Thoracic aorta (tissue), 2 donors: ENCODE measurements at regions not wholly inside any gene's neighbourhood (a gene's known extent, or its start where the extent isn't known, plus 50 kb on each side); places are given as distances from the start of the nearest gene placed in this dataset.

Source experiments
- ATAC-seq: fragments of 150-250 bp; one replicate; pipeline ENCODE4 v1.8.0; 2017; ENCODE audit warnings: low read depth; ENCODE audit not compliant: insufficient number of reproducible peaks, low FRiP score
- DNase-seq: peaks from one replicate; pipeline ENCODE4 v3.0.0-alpha.2; 2020; ENCODE audit warnings: low spot score
- H3K27ac ChIP-seq, 2 donors: fragments of 200-600 bp; sonication (generic); 1 replicate in 1 of 2; 2 replicates in 1 of 2; pipeline ENCODE4 v1.5.1; 2016; ENCODE audit warnings: mild to moderate bottlenecking in 2 of 2, moderate library complexity in 2 of 2
- H3K27me3 ChIP-seq: fragments of 200-600 bp; sonication (generic); replicated peaks from 2 replicates; pipeline ENCODE4 v1.6.0; 2016; ENCODE audit warnings: mild to moderate bottlenecking; ENCODE audit not compliant: insufficient read depth
- H3K36me3 ChIP-seq: fragments of 200-600 bp; sonication (generic); one replicate; pipeline ENCODE4 v1.5.1; 2016
- H3K4me1 ChIP-seq, 2 donors: fragments of 200-600 bp; sonication (generic); 1 replicate in 1 of 2; 2 replicates in 1 of 2; pipeline versions ENCODE4 v1.5.1 to v1.6.0; 2016; ENCODE audit warnings: low read depth in 2 of 2, mild to moderate bottlenecking in 1 of 2; ENCODE audit not compliant: control insufficient read depth in 1 of 2
- H3K4me3 ChIP-seq: fragments of 200-600 bp; sonication (generic); 2 replicates; pipeline ENCODE4 v1.5.1; 2016; ENCODE audit warnings: mild to moderate bottlenecking
- H3K9me3 ChIP-seq: fragments of 200-600 bp; sonication (generic); 2 replicates; pipeline ENCODE4 v1.5.1; 2016
- TF ChIP-seq, protein P1 (sequence below): fragments of 200-600 bp; sonication (generic); IDR thresholded peaks from one replicate; pipeline ENCODE4 v1.5.1; 2019; ENCODE audit warnings: antibody characterized with exemption

DNA sequence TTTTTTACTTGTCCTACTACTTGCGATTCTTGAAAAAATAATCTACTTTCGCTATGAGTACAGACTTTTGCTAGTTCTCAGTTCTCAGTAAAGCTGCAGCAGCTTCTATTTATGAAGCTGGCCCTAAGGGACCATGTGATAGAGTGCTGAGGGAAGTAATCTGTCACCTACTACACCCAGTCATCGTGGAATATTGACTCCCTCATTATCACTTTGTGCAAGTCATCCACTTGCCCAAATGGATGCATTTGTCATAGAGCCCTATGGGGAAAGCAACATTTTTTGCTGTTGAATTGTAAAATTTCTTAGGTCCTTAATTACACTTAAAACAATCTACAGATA is 1919.8 kb downstream of the SUCLG1 start:
- no peaks in the 10 kb centered on the region for H3K36me3 ChIP-seq
- no peak overlapping the region for H3K4me3 ChIP-seq
- H3K27me3 ChIP-seq, result no peaks in the 10 kb centered on the region
- H3K9me3 ChIP-seq, result no peaks in the 10 kb centered on the region
- H3K4me1 ChIP-seq, result no peaks in the 10 kb centered on the region
- no peak for ATAC-seq
- H3K27ac ChIP-seq, result no peak overlapping the region
- DNase-seq, result no peak
- TF ChIP-seq, protein P1, sequence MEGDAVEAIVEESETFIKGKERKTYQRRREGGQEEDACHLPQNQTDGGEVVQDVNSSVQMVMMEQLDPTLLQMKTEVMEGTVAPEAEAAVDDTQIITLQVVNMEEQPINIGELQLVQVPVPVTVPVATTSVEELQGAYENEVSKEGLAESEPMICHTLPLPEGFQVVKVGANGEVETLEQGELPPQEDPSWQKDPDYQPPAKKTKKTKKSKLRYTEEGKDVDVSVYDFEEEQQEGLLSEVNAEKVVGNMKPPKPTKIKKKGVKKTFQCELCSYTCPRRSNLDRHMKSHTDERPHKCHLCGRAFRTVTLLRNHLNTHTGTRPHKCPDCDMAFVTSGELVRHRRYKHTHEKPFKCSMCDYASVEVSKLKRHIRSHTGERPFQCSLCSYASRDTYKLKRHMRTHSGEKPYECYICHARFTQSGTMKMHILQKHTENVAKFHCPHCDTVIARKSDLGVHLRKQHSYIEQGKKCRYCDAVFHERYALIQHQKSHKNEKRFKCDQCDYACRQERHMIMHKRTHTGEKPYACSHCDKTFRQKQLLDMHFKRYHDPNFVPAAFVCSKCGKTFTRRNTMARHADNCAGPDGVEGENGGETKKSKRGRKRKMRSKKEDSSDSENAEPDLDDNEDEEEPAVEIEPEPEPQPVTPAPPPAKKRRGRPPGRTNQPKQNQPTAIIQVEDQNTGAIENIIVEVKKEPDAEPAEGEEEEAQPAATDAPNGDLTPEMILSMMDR, result no peak

DNA sequence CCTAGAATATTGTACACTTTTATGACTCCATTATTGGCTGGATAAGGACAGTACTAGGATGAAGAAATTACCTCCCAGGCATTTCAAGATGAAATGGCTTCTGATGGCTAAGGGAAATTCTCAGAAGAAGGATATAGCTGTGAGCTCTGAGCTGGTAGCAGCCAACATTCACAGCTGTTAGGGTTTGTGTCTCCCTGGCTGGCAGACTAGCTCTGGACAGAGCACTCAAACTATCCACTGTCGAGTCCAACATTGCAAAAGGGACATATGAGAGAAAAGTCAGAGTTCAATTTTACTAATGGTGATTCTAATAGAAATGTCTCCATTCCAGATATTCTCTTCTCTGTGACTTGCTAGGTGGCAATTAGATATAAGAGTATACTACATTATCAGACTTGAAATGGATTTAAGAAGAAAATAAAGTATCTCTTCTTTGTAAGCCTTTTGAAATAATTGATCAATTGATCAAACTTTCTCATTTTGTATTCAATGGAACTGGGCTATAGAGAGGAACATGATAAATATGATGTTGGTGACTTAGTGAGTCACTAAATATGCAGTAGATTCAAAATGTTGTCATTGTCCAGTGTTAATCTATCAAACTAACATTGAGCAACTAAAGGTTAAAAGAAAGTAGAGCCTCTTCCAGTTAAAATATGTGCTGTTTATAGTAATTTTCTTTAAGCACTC is 1920.3 kb downstream of the SUCLG1 start:
- Histone ChIP-seq H3K9me3 (no peaks in the 10 kb centered on the region), H3K27me3 (no peaks in the 10 kb centered on the region), H3K27ac (no peak overlapping the region), H3K4me3 (no peak overlapping the region), H3K4me1 (no peaks in the 10 kb centered on the region), H3K36me3 (no peaks in the 10 kb centered on the region)
- ATAC-seq (no peak), DNase-seq (no peak)
- TF ChIP-seq, protein P1, result no peak

DNA sequence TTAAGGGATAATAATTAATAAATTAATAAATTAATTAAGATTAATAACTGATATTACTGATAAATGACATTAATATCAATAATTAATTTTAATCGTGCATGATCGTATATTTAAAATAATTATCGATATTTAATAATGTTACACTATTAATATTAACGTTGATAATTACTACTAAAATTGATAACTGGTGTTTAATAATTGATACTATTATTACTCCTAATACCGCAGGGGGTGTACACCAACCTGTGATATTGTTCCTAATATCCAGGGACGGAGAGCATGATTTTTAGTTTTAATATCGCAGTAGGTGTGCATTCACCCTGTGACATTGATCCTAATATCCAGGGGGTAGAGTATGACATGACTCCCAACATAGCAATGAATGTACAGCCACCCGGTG is 1930.8 kb downstream of the SUCLG1 start:
- H3K27me3 ChIP-seq, result no peaks in the 10 kb centered on the region
- no peaks in the 10 kb centered on the region for H3K9me3 ChIP-seq
- H3K4me1 ChIP-seq, result no peaks in the 10 kb centered on the region
- no peak overlapping the region for H3K27ac ChIP-seq
- no peaks in the 10 kb centered on the region for H3K36me3 ChIP-seq
- H3K4me3 ChIP-seq, result no peak overlapping the region
- ATAC-seq (no peak), DNase-seq (no peak)
- TF ChIP-seq, protein P1, result no peak

DNA sequence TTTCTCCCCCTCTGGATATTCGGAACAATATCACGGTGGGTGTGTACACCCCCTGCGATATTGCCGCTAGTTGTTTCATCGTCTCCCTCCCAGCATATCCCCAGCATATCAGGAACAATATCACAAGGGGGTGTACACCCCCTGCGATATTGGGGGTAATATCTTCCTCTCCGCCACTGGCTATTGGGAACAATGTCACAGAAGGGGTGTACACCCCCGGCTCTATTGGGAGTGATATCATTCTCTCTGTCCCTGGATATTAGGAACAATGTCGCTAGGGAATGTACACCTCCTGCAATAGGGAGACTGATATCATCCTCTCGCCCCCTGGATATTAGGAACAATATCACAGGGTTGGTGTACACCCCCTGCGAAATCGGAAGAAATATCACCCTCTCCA is 1932.0 kb downstream of the SUCLG1 start:
- DNase-seq (no peak), ATAC-seq (no peak)
- no peak overlapping the region for H3K27ac ChIP-seq
- TF ChIP-seq, protein P1, result no peak
- H3K9me3 ChIP-seq, result no peaks in the 10 kb centered on the region
- no peaks in the 10 kb centered on the region for H3K36me3 ChIP-seq
- H3K27me3 ChIP-seq, result no peaks in the 10 kb centered on the region
- H3K4me1 ChIP-seq, result no peaks in the 10 kb centered on the region
- no peak overlapping the region for H3K4me3 ChIP-seq

DNA sequence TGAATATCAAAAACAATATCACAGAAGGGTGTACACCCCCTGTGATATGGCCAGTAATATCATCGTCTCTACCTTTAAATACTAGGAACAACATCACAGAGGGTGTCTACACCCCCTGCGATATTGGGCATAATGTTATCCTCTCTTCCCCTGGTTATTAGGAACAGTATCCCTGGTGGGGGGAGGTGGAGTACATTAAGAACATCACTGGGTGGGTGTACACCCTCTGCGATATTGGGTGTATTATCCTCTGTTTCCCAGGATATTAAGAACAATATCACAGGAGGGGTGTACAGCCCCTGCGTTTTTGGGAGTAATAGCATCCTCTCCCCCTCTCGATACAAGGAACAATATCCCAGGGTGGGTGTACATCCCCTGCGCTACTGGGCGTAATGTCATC is 1932.8 kb downstream of the SUCLG1 start:
- TF ChIP-seq, protein P1, result no peak
- DNase-seq (no peak), ATAC-seq (no peak)
- Histone ChIP-seq H3K27me3 (no peaks in the 10 kb centered on the region), H3K27ac (no peak overlapping the region), H3K4me1 (no peaks in the 10 kb centered on the region), H3K4me3 (no peak overlapping the region), H3K9me3 (no peaks in the 10 kb centered on the region), H3K36me3 (no peaks in the 10 kb centered on the region)
